ENCODE measurements at regions not wholly inside any gene's neighbourhood (a gene's known extent, or its start where the extent isn't known, plus 50 kb on each side); places are given as distances from the start of the nearest gene placed in this dataset.

DNA sequence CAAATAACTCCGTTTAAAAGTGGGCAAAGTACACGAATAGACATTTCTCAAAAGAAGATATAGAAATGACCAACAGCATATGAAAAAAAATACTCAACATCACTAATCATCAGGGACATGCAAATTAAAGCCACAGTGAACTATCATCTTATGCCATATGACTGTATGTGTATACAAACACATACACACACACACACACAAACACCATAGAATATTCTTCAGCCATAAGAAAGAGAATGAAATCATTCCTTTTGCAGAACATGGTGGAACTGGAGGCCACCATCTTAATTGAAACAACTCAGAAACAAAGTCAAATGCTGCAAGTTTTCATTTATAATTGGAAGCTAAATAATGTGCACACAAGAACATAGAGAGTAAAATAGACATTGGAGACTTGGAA lies 1019.4 kb downstream of the KCNMA1 start:
- TF ChIP-seq EZH2 (IDR thresholded peaks at IDR 0.05; ENCODE audit: low read length, missing control alignments): no peak
- TF ChIP-seq, protein P1, sequence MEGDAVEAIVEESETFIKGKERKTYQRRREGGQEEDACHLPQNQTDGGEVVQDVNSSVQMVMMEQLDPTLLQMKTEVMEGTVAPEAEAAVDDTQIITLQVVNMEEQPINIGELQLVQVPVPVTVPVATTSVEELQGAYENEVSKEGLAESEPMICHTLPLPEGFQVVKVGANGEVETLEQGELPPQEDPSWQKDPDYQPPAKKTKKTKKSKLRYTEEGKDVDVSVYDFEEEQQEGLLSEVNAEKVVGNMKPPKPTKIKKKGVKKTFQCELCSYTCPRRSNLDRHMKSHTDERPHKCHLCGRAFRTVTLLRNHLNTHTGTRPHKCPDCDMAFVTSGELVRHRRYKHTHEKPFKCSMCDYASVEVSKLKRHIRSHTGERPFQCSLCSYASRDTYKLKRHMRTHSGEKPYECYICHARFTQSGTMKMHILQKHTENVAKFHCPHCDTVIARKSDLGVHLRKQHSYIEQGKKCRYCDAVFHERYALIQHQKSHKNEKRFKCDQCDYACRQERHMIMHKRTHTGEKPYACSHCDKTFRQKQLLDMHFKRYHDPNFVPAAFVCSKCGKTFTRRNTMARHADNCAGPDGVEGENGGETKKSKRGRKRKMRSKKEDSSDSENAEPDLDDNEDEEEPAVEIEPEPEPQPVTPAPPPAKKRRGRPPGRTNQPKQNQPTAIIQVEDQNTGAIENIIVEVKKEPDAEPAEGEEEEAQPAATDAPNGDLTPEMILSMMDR (conservative IDR thresholded peaks at IDR 0.05 in 1 of 2, IDR thresholded peaks at IDR 0.05 in 1 of 2; ENCODE audit: low read depth in 1 of 2, low read length in 2 of 2): no peak
